ENCODE measurements at regions not wholly inside any gene's neighbourhood (a gene's known extent, or its start where the extent isn't known, plus 50 kb on each side); places are given as distances from the start of the nearest gene placed in this dataset.

GRCh38 chr10:108454793-108455192 lies 1290.3 kb upstream of the SORCS1 start:
- H3K27ac ChIP-seq (ENCODE audit: low read depth, low read length) = no peak overlapping the region
- POLR2A ChIA-PET = no interaction called here
- no peak for TF ChIP-seq CTCF (IDR thresholded peaks at IDR 0.05; ENCODE audit: low read depth, low read length)
- H3K27me3 ChIP-seq (ENCODE audit: control insufficient read depth, insufficient read depth, low read length) = no peaks in the 10 kb centered on the region
- no peaks in the 10 kb centered on the region for H3K9me3 ChIP-seq (ENCODE audit: control insufficient read depth, insufficient read depth, low read length)
- no peak overlapping the region for H3K4me3 ChIP-seq (ENCODE audit: low read depth, low read length)
- DNase-seq (ENCODE audit: low read depth, low spot score) = no peak
- CTCF ChIA-PET = no interaction called here

GRCh38 chr10:108454224-108454623 lies 1289.7 kb upstream of the SORCS1 start:
- Histone ChIP-seq H3K27ac (ENCODE audit: low read depth, low read length) (no peak overlapping the region), H3K27me3 (ENCODE audit: control insufficient read depth, insufficient read depth, low read length) (no peaks in the 10 kb centered on the region), H3K9me3 (ENCODE audit: control insufficient read depth, insufficient read depth, low read length) (no peaks in the 10 kb centered on the region), H3K4me3 (ENCODE audit: low read depth, low read length) (no peak overlapping the region)
- CTCF ChIA-PET = no interaction called here
- TF ChIP-seq CTCF (IDR thresholded peaks at IDR 0.05; ENCODE audit: low read depth, low read length) = no peak
- DNase-seq (ENCODE audit: low read depth, low spot score) = no peak
- POLR2A ChIA-PET = no interaction called here

- no peak for TF ChIP-seq CTCF (IDR thresholded peaks at IDR 0.05; ENCODE audit: low read depth, low read length)
- no peaks in the 10 kb centered on the region for H3K27me3 ChIP-seq (ENCODE audit: control insufficient read depth, insufficient read depth, low read length)
- DNase-seq (ENCODE audit: low read depth, low spot score) = no peak
- no peak overlapping the region for H3K27ac ChIP-seq (ENCODE audit: low read depth, low read length)
- ChIA-PET POLR2A (no interaction called here), CTCF (no interaction called here)
- H3K9me3 ChIP-seq (ENCODE audit: control insufficient read depth, insufficient read depth, low read length) = no peaks in the 10 kb centered on the region
- H3K4me3 ChIP-seq (ENCODE audit: low read depth, low read length) = no peak overlapping the region
Measured at GRCh38 chr10:108453166-108453565, 1288.7 kb upstream of the SORCS1 start.

GRCh38 chr10:108452533-108452932 lies 1288.0 kb upstream of the SORCS1 start:
- H3K27me3 ChIP-seq (ENCODE audit: control insufficient read depth, insufficient read depth, low read length) = no peaks in the 10 kb centered on the region
- no peak for TF ChIP-seq CTCF (IDR thresholded peaks at IDR 0.05; ENCODE audit: low read depth, low read length)
- ChIA-PET POLR2A (no interaction called here), CTCF (no interaction called here)
- no peak overlapping the region for H3K27ac ChIP-seq (ENCODE audit: low read depth, low read length)
- H3K9me3 ChIP-seq (ENCODE audit: control insufficient read depth, insufficient read depth, low read length) = no peaks in the 10 kb centered on the region
- DNase-seq (ENCODE audit: low read depth, low spot score) = no peak
- H3K4me3 ChIP-seq (ENCODE audit: low read depth, low read length) = no peak overlapping the region

- Histone ChIP-seq H3K9me3 (ENCODE audit: control insufficient read depth, insufficient read depth, low read length) (no peaks in the 10 kb centered on the region), H3K27me3 (ENCODE audit: control insufficient read depth, insufficient read depth, low read length) (no peaks in the 10 kb centered on the region), H3K27ac (ENCODE audit: low read depth, low read length) (no peak overlapping the region), H3K4me3 (ENCODE audit: low read depth, low read length) (no peak overlapping the region)
- no peak for TF ChIP-seq CTCF (IDR thresholded peaks at IDR 0.05; ENCODE audit: low read depth, low read length)
- ChIA-PET POLR2A (no interaction called here), CTCF (no interaction called here)
- DNase-seq (ENCODE audit: low read depth, low spot score) = no peak
Measured at GRCh38 chr10:108450280-108450679, 1285.8 kb upstream of the SORCS1 start.
